H1 (cell line): ENCODE measurements at regions not wholly inside any gene's neighbourhood (a gene's known extent, or its start where the extent isn't known, plus 50 kb on each side); places are given as distances from the start of the nearest gene placed in this dataset.

Experiments
- PHF8 ChIP-seq: fragments of 200-600 bp; sonication (generic); conservative IDR thresholded peaks from 2 replicates; pipeline ENCODE4 v1.7.1; 2012; ENCODE audit warnings: low read depth, mild to moderate bottlenecking, inconsistent platforms, low read length, moderate library complexity

GRCh38 chr1:14180738-14181137, 417.7 kb upstream of the KAZN start (continued):
- TF ChIP-seq PHF8: no peak
- TF ChIP-seq, all 59 proteins: peak for 0
